Stromal cell of bone marrow (primary cell): ENCODE measurements at regions not wholly inside any gene's neighbourhood (a gene's known extent, or its start where the extent isn't known, plus 50 kb on each side); places are given as distances from the start of the nearest gene placed in this dataset.

ENCODE experiments used
- DNase-seq: peaks from one replicate; pipeline ENCODE4 v3.0.0-alpha.2; 2012; ENCODE audit warnings: low read depth

- DNase-seq, result no peak
Measured at GRCh38 chr1:208541225-208541855, 297.2 kb upstream of the PLXNA2 start.

DNA sequence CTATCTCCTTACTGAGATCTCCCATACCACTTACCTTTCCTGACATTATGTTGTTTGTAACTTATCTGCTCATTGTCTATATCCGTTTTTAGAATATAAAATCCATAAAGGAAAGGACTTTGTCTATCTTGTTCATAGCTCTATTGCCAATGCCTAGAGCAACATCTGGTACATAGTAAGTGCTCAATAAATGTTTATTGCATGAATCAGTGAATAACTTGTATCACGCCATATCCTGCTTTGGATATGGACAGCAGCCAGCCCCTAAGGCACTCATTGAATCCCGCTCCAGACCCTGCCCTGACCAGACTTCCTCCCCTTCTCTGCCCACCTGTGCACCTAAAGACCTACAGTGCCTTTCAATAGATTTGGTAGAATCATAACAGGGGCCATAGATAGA, 298.1 kb upstream of the PLXNA2 start:
- no peak for DNase-seq

- no peak for DNase-seq
Measured at GRCh38 chr1:208544053-208544452, 299.9 kb upstream of the PLXNA2 start.

DNA sequence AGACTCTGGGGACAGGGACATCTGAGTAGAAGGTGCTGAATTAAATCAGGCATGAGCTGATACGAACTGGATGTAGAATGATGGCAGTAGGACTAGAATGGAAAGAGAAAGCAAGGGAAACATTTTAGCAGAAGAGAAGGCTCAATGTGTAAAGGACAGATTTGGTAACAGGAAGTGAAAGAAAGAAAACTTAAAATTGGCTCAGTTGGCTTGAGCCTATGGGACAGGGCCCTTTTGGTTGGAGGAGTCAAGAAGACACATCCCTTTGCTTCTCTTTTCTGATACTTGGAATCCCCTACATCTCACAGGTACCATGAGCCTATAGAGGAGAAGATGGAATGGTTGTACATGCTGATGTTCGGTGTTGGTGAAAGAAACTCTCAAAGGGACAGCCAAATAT, 300.6 kb upstream of the PLXNA2 start:
- no peak for DNase-seq

GRCh38 chr1:208551024-208551423, 306.8 kb upstream of the PLXNA2 start:
- DNase-seq, result no peak

DNA sequence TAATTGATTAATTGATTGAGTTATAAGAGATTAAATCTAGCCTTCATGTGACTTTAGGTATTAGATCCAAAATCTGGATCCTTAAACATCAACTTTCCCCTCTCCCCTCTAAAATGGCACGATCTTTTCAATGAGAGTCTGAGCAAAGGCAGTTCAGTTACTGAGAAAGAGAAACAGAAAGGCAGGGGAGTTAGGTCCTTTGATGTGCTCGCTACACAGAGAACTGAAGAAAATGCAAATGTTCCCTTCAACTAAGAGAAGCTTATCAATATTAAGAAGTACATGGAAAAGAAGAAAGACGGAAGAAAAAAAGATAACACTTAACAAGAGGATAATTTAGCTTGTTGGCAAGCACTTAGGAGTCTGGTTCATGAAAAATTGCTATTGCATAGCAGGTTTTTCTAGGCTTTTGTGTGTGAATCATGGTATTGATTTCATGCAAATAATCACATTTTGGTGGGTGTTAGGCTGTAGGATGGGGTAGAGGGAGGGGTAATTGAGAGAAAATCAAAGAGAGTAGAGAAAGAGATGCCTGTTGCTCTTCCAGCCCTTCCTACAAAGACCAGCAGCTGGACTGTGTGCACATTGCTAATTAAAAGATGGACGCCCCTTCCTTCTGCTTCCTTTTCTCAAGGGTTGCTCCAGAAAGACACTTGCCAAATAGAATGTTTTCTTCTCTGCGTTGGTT, 307.6 kb upstream of the PLXNA2 start:
- no peak for DNase-seq

- DNase-seq, result no peak
Measured at GRCh38 chr1:208552928-208553327, 308.7 kb upstream of the PLXNA2 start.

DNA sequence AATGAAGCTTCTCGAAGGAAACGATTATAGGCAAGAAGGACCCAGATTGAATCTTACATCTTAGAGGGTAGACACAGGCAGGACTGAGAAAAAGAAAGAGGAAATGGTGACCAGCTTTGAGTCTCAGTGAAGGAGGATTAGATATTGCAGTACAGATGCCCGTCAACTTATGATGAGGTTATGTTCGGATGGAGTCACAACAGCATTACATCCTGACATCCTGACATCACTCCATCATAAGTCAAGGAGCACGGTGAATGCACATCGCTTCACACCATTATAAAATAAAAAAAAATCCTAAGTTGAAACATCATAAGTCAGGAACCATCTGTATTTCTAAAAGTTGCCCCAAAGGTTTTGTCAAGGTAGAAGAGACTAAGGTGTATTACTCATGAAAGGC, 312.3 kb upstream of the PLXNA2 start:
- no peak for DNase-seq

- DNase-seq, result no peak
Measured at GRCh38 chr1:208557046-208557722, 313.0 kb upstream of the PLXNA2 start.

DNA sequence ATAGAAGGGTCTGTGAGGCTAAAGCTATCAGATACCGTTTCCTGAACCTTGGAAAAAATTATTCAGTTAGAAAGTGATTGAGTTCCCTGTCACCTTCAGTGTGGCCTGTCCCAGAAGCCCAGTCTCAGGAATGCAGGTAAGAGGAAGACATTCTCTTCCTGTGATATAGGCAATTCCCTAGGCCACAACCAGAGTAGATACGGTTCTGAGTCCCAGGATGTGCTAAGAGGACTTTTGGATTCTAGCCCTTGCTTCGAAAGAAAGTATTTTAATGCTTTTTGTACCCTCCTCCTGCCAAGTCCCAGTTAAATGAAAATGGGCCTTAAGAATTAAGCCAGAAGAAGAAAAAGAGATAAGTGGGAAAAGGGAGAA, 313.5 kb upstream of the PLXNA2 start:
- no peak for DNase-seq

- DNase-seq, result no peak
Measured at GRCh38 chr1:208559597-208560329, 315.6 kb upstream of the PLXNA2 start.

DNA sequence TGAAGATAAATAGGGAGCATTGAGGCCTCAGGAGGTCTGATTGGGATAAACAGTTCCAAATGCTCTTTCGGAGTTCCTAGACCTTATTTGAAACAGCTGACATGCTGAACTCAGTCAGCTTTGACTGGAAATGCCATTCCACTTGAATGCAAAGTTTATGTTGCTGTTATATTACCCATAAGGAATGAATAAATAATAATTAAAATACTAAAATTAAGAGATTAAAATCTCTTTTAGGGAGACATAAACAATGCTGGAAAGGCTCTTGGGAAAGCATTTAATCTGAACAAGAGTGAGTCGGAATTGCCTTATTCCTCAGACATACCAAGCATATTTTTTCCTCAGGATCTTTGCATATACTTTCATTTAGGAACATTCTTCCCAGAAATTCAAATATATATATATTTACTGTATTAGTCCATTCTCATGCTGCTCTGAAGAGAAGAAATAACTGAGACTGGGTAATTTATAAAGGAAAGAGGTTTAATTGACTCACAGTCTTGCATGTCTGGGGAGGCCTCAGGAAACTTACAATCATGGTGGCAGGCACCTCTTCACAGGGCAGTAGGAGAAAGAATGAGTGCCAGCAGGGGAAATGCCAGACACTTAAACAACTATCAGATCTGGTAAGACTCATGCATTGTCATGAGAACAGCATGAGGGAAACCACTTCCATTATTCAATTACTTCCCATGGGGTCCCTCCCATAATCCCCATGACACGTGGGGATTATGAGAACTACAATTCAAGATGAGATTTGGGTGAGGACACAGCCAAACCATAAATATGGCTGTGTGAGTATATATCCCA, 318.2 kb upstream of the PLXNA2 start:
- DNase-seq, result no peak

GRCh38 chr1:208564466-208564865, 320.3 kb upstream of the PLXNA2 start:
- DNase-seq, result no peak

DNA sequence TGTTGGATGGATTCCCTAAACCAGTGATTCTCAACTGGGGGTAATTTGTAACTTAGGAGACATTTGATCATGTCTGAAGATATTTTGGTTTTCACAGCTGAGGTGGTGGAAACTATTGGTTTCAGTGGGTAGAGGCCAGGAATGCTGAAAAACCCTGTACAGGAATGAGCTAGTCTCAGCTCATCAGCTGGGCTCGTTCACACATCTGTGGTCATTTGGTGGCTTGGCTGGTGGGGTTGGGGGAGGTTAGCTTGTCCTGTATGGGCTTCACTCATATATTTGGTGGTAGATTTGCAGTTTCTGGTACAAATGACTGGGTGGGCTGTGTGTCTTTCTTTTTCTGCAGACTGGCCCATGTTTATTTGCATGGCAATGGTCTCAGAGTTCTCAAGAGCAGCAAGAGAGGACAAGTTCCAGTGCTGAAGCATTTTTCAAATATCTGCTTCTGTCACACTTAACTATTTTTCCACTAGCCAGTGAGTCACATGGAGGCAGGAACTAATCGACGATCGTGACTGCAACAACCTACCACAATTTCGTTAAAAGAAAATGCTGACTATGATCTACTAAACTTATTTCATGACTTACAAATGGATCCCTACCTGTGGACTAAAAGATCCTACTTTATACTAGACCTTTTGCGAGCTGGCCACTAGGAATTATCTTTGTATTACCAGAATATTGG, 321.7 kb upstream of the PLXNA2 start:
- DNase-seq, result no peak

GRCh38 chr1:208569181-208569580, 325.0 kb upstream of the PLXNA2 start:
- DNase-seq, result no peak

- no peak for DNase-seq
Measured at GRCh38 chr1:208570362-208570761, 326.2 kb upstream of the PLXNA2 start.

GRCh38 chr1:208576425-208576824, 332.2 kb upstream of the PLXNA2 start:
- no peak for DNase-seq

DNA sequence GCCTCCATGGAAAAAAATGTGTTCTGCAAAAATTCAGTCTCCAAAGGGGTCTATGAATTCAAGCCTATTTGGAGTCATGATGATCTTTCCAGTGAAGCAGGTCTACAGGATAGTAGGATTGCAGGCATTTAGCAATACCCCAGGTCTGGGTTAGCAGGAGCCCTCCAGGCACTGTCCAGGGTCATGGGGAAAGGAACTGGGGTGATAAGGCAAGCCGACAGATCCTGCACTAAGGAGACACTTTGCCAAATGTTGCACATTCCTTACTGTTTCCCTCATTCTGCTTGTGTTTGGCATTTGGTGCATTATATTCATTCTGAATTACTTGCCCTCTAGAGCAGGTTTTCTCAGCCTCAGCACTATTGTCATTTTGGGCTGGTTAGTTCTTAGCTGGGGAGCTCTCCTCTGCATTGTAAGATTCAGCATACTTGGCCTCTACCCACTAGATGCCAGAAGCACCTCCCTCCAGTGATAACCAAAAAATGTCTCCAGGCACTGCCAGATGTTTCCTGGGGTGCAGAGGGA, 333.3 kb upstream of the PLXNA2 start:
- no peak for DNase-seq

GRCh38 chr1:208581209-208581608, 337.0 kb upstream of the PLXNA2 start:
- DNase-seq, result no peak

DNA sequence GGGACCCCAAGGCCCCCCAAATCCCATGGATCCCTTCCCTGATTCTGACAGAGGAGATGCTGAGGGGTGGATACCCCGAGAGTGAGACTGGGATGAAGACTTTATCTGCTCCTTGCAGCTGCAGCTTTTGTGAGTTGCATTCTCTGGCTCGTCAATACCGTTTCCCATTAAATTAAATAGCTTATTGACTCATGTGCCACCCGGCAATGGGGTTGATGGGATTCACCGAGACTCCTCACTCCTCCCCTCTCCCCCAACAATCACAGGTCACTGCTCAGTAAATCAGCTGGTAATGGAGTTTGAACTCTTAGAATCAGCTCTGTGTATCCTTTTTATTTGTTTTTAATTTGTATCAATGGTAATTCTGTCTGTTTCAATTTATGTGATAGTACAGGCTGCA, 337.5 kb upstream of the PLXNA2 start:
- no peak for DNase-seq

DNA sequence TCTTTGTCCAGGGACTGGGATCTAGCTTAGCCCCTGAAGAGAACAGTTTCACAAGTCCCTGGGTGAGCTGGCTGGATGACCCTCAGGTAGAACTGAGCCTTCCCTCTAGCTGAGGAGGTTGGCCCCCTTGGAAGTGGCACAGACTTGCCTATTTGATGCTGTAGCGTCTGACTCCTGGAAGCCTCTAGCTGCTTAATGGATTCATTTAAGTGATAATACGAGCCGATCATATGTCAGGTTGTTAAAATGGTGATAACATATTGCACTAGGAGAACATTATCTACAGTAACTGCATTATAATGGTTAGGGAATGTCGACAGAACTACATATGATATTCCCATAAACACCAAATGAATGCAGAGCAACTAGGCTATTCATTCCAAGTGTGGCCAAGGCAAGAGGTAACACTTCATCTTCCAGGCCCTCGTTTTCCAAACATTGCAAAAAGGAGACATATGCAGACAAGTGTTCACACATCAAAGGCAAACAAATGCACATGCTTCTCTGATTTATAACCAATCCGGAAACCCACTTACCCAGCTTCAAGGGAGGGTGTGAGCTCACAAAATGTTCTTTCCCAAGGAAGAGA, 340.1 kb upstream of the PLXNA2 start:
- no peak for DNase-seq
